ENCODE measurements at regions not wholly inside any gene's neighbourhood (a gene's known extent, or its start where the extent isn't known, plus 50 kb on each side); places are given as distances from the start of the nearest gene placed in this dataset.

GRCh38 chr10:131724169-131724545 lies 176.7 kb upstream of the PPP2R2D start:
- TF ChIP-seq CTCF (IDR thresholded peaks at IDR 0.05) (no peak), POLR2A (IDR thresholded peaks at IDR 0.05) (no peak)
